HPDE6-E6E7 (cell line): ENCODE measurements at regions not wholly inside any gene's neighbourhood (a gene's known extent, or its start where the extent isn't known, plus 50 kb on each side); places are given as distances from the start of the nearest gene placed in this dataset.
"Not testable (repeated sequence)": the region's sequence is repeated elsewhere in the genome, so short reads cannot be mapped to it uniquely, and the experiment has no call there.

Experiments
- DNase-seq: peaks from one replicate; pipeline ENCODE4 v3.0.0; 2011; ENCODE audit warnings: missing footprints; ENCODE audit errors: extremely low spot score

DNA sequence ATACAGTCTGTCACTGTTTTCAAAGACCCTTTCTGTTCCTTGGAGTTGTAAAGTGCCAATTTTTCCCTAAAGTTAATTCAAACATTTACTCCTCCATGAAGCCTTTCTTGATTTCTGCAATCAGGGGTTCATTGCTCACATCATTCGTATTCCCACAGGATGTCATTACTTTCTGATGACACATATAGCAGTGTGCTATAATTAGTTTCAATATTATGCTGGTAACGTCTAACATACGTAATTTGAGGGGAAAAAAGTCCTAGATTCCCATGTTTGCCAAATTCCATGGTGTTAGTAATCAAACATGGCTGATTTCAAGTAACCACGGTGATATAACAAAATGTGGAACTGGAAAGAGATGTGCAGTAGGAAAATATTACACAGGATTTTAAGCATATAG, 468.2 kb upstream of the MEF2C start:
- no peak for DNase-seq

DNA sequence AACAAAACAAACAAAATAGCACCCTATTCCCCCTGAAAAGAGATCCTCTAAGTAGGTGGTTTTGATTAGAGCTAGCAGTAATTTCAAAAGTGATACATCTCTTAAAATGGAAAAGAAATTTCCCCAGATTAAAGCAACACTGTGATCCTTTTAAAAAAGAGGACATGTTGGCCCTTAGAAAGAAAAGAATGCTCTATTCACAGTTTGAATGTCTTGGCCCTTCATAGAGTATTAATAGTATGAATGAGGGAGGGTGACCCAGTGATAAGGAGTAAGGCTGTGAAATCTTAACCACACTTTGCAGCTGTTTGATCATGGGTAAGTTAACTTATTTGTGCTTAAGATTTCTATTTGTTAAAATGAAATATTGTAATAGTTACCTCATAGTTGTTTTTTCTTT, 467.7 kb upstream of the MEF2C start:
- DNase-seq, result no peak

DNA sequence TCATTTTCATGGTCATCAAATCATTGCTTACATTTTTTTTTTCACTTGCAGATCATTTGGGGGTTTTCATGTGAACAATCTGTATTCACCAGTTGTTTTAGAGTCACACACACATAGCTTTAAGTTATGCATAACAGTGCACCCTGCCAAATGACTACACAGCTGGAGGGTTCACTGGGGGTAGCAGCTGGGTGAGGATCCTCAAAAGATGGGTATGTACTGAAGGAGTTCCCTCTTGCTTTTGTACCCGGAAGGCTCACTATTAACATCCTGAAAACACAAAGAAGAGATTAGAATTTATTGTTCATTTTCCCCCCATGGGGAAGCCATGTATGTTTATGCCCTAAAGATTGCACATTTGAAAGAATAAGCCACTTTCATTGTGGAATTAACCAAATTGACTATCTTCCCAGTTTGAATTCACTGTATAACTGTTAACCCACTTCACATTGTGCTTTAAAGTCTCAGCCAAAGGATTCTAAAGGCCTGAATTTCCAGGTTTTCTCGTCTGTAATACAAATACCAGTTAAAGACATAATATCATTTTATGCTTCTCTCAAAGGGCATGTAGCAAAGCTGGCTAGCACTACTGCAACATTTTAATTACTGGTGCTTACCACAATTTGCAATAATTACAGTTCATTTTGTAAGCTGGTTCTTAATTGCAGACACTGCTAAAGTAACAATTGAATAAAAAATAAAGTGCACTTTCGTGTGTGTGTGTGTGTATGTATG, 466.4 kb upstream of the MEF2C start:
- DNase-seq, result no peak

DNA sequence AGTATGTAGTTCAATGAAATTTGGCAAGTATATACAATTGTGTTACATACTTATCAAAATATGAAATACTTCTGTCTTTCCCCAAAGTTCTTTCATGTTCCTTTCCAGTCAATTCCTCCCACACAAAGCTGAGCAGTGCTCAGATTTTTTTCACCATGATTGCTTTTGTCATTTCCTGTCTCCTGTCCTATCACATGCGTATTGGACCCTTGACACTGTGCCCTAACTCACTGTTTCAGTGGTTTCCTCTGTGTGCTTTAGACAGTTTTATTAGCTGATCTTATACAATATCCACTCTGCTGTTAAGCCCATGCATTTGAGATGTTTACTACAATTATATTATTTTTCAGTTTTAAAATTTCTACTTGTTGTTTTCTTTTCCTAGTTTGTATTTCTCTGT, 463.6 kb upstream of the MEF2C start:
- DNase-seq, result no peak

DNA sequence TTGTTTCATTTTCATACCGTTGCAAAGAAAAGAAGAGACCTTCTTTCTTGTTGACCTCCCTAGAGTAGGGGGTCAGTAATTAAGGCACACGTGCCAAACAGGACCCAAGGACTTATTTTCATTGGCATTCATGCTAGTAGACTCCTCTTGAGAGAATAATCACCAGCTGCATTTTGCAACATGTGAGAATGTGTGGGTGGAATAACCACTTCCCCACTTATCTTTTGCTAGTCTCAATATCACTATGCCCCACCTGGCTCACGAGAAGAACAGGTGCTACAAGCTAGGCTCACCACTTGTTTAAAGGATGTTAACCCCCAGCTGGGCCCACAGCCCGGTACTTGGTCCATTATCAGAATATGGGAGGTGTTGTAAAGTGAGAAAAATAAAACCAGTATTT, 460.7 kb upstream of the MEF2C start:
- DNase-seq, result no peak

- no peak for DNase-seq
These were observed 459.3 kb upstream of the MEF2C start for GRCh38 chr5:89342106-89342876.

GRCh38 chr5:89338935-89339334, 456.0 kb upstream of the MEF2C start:
- DNase-seq, result no peak

- DNase-seq, result no peak
These were observed 453.1 kb upstream of the MEF2C start for GRCh38 chr5:89336111-89336510.

DNA sequence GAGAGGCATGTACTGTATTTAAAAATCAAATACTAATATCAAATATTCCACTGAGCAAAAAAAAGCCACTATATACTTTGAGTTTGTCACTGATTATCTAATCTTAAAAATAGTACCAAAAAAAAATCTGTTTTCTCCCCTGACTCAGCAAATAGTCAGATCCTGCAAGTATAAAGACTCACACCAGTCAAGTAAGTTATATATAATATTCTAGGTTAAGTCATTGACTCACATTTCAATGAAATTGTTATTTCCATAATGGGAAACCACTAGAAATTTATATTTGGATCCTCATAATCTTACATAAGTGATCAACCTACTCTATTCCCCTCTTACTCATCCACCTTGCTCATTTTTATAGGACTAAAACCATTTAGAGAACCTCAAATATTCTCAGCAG, 447.2 kb upstream of the MEF2C start:
- DNase-seq, result no peak

GRCh38 chr5:89327608-89328007, 444.6 kb upstream of the MEF2C start:
- no peak for DNase-seq

DNA sequence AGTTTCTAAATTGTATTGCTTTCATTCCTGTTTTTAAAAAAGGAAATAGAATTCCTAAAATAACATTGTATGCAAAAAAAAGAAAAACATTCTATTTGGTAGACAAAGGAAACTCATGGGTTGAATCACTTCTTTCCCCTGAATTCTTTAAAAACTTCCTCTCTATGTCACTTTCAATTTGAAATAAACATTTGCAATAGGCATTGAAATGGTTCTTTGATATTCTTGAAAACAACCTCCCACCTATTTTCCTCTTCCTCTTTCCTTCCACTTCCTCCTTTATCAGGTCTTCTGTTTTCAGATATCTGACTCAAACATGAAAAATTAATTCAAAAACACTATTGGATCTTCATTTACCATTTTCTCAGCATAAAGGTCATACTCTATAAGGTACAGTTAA, 442.0 kb upstream of the MEF2C start:
- no peak for DNase-seq

DNA sequence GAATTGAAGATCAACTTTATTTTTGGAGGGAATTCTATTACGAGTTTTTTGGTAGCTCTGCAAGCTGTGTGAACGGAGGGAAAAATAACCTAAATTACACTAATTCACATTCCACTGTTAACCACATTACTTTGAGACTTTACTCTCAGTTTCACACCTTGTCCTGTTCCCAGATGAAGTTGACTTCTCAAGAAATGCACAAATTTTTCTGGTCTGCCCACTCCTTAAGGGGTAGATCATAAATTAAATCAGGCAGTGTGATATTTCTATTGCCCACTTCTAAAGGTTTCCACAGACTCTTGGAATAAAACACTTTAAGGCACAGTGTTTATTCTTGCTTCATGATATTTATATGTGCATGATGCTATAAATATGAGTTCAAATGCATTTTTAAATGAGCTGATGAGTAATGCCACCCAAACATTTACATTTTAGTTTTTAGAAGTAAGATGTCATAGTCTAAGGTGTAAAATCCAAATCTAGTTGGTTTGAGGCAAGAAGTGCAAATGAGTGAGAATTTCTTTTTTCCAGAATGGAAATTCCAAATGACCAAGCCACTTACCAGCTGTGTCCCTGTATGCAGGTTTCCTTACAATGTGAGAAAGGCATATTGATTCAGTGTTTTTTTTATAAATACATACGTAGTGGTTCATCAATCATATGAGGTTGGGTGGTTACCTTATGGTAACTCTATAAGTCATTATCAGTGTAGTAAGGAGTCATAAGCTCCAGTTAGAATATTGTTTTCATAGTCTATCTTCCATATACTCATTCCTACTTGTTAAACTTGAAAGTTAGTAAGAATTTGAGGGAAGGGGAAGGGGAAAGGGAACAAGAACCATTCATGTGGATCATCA, 437.7 kb upstream of the MEF2C start:
- DNase-seq, result no peak

DNA sequence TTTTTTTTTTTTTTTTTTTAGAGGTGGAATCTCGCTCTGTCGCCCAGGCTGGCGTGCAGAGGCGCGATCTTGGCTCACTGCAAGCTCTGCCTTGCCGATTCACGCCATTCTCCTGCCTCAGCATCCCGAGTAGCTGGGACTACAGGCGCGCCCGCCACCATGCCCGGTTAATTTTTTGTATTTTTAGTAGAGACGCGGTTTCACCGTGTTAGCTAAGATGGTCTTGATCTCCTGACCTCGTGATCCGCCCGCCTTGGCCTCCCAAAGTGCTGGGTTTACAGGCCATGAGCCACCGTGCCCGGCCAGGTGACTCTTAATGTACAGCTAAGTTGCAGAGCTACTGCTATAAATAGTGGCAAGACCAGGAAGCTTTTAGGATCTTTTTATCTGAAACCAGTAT, 434.9 kb upstream of the MEF2C start:
- not testable (repeated sequence) for DNase-seq

DNA sequence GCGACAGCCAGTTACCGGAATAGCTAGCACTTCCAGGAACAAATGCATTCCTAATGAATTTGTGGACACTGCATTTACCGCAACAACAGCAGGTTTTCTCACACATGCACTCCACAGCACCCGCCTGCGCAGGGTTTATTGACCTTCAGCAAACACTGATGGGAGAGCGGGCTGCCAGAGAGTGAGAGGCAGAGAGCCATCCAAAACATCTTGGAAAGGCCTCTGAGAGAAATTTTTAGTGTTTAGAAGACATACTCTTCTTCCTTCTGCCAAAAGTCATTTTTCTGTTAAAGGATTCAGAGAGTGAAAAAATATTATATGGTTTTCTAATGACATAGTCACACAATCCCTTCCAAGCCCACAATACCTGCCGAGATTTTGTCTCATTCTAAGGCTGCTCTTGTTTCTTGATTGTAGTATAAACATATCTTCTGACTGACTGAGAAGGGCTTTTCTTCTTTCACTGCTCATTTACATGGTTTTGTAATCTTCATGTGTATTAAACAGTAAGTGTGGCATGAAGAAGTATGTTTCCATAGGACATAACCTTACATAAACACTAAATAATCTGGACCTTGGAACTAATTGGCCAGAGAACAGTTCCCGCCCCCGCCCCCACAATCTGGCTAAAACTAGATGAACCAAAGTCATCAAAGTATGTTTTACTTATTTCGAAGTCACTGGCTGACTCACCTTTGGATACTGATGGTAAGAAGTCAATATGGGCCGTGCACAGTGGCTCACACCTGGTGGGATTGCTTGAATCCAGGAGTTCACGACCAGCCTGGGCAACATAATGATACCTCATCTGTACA, 432.5 kb upstream of the MEF2C start:
- no peak for DNase-seq

DNA sequence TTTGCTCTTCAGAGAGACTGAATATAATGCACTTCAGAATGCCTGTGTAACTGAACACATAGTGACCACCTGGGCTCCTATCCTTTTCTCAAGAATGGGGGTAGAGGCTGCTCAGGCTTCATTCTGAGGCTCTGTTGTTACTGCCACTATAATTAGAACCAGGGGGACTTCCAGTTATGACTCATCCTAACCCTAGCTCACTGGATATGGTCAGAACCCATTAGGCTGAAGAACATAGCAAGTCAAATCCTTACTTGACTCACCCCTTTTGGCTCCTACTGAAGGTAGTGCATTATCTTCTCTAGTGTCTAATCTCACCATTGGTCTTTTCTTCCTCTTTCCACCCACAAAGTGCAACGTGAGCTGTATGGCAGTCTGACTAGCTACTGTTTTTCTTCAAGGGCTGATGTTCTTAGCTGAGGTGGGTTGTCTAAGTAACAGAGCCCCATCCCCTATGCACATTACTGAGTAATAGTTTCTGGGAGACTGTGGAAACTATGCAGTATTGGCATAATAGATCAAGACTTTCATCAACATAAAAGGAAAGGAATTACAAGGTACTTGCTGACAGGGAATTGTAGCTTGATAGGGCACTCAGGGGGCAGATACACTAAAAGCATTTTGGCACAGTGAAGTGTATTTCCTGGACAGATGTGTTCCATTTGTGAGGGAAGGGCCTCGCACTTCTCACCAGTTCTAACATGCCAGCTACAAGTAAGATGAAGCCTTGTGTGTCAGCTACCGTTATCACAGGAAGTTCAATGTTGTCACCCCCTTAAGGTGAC, 431.0 kb upstream of the MEF2C start:
- DNase-seq, result peak; percentile 9

DNA sequence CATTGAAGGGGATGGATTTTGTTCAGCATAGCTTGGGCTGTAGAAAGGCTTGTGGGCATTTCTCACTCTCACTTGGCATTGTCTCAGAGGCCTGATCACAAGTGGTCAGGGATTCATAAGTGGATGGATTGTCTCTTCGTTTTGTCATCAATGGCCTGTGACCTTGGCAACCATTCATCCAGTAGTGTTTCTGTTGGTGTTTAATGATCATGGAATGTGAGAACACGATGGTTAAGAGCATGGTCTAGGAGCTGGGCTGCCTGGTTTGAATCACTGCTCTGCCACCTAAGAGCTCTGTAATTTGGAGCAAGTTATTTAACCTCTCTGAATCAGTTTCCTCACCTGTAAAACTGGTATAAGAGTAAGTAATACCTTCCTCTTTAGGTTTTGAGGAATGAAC, 430.1 kb upstream of the MEF2C start:
- peak; percentile 23 for DNase-seq

DNA sequence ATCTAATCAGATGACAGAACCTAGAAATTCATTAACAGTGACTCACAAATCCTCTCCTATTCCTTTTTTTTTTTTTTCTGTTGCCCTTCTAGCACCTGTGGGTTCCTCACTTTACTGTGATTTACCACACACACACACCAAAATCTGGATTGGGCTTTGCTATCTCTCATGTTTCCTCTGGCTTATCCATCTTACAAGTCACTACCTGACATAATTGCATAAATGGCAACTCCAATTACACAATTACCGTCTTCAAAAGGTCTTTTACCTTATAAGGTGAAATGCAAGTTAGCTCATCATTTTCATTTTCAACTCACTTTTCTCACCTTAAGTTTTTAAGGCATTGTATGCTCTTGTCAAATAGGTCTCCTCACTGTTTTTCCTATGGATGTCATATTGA, 426.3 kb upstream of the MEF2C start:
- DNase-seq, result no peak

- no peak for DNase-seq
These were observed 425.6 kb upstream of the MEF2C start for GRCh38 chr5:89308606-89309040.

DNA sequence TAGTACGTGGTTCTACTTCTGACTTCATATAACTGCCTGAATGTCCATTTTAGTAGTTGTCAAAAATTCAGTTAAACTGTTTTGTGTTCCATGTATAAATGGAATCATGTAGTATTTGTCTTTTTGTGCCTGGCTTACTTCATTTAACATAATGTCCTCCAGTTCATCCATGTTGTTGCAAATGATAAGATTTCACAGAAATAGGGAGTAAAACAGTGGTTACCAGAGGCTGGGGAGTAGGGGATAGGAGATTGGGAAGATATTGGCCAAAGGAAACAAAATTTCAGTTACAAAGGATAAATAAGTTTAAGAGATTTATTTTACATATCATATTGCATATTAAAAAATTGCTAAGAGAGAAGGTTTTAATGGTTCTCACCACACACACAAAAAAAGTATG, 425.0 kb upstream of the MEF2C start:
- no peak for DNase-seq

DNA sequence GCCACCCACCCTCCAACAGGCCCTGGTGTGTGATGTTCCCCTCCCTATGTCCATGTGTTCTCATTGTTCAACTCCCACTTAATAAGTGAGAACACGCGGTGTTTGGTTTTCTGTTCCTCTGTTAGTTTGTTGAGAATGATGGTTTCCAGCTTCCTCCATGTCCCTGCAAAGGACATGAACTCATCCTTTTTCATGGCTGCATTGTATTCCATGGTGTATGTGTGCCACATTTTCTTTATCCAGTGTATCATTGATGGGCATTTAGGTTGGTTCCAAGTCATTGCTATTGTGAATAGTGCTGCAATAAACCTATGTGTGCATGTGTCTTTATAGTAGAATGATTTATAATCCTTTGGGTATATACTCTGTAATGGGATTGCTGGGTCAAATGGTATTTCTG, 424.2 kb upstream of the MEF2C start:
- DNase-seq, result not testable (repeated sequence)

DNA sequence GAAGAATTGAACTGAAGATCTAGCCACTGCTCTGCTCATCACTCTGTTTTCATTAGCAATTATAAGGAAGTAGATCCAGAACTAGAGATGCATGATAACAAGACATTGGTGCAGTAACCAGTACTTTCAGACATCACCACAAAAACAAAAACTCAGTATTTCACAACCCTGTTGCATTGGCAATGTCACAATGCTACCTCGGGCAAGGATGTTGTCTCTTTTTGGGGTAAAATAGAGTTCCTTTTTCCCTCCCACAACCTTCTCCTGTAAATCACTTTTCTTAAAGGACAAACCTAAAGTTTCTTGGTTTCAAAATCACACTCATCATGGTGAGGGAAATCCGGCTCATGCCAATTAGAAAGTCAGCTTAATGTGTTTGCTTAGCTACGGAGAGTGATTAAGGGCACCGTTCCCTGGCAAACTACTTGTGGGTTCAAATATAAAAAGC, 420.1 kb upstream of the MEF2C start:
- DNase-seq, result no peak
